ENCODE measurements at regions not wholly inside any gene's neighbourhood (a gene's known extent, or its start where the extent isn't known, plus 50 kb on each side); places are given as distances from the start of the nearest gene placed in this dataset.
"Not testable (repeated sequence)": the region's sequence is repeated elsewhere in the genome, so short reads cannot be mapped to it uniquely, and the experiment has no call there.

DNA sequence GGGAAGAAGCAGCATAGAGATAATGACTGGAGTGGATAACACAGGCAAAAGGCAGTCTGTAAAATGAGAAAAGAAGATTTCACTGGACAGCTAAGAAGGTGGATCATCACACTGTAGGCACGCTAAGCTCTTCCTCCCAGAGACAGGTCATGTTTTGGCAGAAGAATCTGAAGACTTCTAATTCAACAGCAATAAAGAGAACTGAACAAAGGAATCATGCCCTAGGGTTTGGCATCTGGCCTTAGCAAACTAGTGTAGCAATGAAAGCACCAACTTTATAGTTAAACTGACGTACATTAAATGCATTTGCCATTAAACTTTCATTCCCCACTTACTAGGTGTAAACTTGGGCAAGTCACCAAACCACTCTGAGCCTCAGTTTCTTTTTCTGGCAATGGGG lies 84.4 kb upstream of the SEM1 start:
- Histone ChIP-seq H3K4me3 (no peak overlapping the region), H3K4me1 (replicated peaks in 1 of 2) (no peaks in the 10 kb centered on the region), H3K27ac (no peak overlapping the region)
- ATAC-seq (replicated peaks in 6 of 8), result no peak
- WGBS, 10 experiments, result 13 to 100% (median 80%) methylated on average over 1 to 2 of the region's 2 CpGs; no CpG with 5 or more reads in 1 of the 10 experiments
- in situ Hi-C loops (cut with MboI; ENCODE audit: low pct_unique_long_range_greater_than_20kb in 2 of 9, low sequenced_read_pairs in 9 of 9, unreplicated experiment in 9 of 9), result no loop called here

DNA sequence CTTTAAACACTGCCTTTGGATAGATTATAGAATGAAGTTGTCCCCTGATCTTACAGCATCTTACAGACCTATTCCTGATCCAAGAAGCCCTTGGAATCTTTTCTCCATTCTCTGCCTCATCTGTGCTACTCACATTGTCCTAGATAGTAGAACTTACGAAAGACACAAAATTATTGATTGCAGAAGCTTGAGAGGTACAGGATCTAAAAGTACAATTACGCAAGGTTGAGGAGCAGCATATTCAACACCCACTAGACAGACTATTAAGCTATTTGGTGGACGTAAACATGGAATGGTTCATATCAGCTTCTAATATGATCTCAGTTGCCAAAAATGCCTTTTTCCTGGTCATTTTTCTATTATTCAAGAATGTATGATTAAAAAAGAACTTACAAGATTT lies 90.5 kb upstream of the SEM1 start:
- H3K4me3 ChIP-seq, result no peak overlapping the region
- no peaks in the 10 kb centered on the region for H3K4me1 ChIP-seq (replicated peaks in 1 of 2)
- in situ Hi-C loops (cut with MboI; ENCODE audit: low pct_unique_long_range_greater_than_20kb in 2 of 9, low sequenced_read_pairs in 9 of 9, unreplicated experiment in 9 of 9), result no loop called here
- ATAC-seq (replicated peaks in 6 of 8), result no peak
- WGBS, 10 experiments, result 39 to 100% (median 85%) methylated on average over 1 to 3 of the region's 3 CpGs; no CpG with 5 or more reads in 2 of the 10 experiments
- no peak overlapping the region for H3K27ac ChIP-seq

DNA sequence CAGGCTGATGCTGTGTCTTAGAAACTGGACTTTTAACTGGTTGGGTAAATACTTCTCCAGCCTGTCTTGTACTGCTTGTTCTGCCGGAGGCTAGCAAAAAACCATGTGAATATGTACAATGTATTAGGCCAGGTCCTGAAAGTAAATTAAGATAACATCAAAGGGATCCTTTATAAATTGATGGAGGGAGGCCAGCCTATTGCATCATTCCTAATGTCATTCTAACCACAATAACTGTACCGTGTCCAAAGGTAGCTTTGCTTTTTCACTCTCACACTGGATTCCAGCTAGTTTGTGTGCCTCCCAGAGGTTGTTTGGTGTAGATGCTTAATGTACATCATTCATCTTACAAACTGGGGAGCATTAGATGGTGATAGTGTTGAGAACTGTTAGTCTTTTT lies 91.2 kb upstream of the SEM1 start:
- Histone ChIP-seq H3K4me1 (replicated peaks in 1 of 2) (no peaks in the 10 kb centered on the region), H3K27ac (no peak overlapping the region), H3K4me3 (no peak overlapping the region)
- 0 to 94% (median 69%) methylated on average over 1 to 2 of the region's 2 CpGs for WGBS, 10 experiments
- in situ Hi-C loops (cut with MboI; ENCODE audit: low pct_unique_long_range_greater_than_20kb in 2 of 9, low sequenced_read_pairs in 9 of 9, unreplicated experiment in 9 of 9), result no loop called here
- peak in 3 of 8 experiments; percentile 85 to 96 (median 95) for ATAC-seq (replicated peaks in 6 of 8)

DNA sequence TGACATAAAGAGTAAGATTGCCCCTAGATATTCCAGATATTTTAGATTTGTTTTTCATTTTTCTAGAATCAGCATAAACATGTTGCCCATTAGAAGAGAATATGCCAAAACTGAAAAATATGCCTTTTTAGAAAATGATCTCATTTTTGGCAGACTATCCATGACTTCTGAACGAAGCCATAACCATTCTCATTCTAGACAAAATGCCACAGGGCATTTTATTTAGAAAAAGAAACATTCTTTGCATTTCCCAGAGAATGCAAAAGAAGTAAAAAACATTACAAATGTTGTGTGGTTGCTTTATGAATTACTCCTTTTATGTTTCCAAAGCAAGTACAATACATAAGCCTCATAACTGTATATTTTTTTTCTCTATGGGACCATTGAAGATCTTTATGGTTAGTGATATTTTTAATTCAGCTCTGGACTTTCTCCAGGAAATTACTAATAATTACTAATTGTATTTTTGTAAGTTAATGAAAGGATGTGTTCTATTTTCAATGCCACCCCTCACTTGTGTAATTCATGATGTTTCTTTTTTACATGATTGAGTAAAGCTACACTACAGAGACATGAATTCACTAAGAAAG lies 109.6 kb upstream of the SEM1 start:
- WGBS, 10 experiments, result 0 to 83% (median 0%) methylated on average over 1 of the region's 1 CpG; no CpG with 5 or more reads in 3 of the 10 experiments
- no peak overlapping the region for H3K4me3 ChIP-seq
- H3K4me1 ChIP-seq (replicated peaks in 1 of 2), result no peaks in the 10 kb centered on the region
- H3K27ac ChIP-seq, result no peak overlapping the region
- ATAC-seq (replicated peaks in 6 of 8), result peak in 3 of 8 experiments; percentile 8 to 31 (median 8)
- in situ Hi-C loops (cut with MboI; ENCODE audit: low pct_unique_long_range_greater_than_20kb in 2 of 9, low sequenced_read_pairs in 9 of 9, unreplicated experiment in 9 of 9), result no loop called here

DNA sequence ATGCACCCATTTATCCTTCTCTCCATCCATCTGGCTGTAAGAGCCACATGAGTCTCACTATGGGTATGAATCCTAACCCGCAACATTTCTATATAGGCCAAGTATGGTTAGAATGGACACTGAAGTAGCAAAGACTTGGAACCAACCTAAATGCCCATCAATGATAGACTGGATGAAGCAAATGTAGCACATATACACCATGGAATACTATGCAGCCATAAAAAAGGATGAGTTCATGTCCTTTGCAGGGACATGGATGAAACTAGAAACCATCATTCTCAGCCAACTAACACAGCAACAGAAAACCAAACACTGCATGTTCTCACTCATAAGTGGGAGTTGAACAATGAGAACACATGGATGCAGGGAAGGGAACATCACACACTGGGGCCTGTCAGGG lies 111.5 kb upstream of the SEM1 start:
- H3K27ac ChIP-seq; in situ Hi-C loops (cut with MboI; ENCODE audit: low pct_unique_long_range_greater_than_20kb in 2 of 9, low sequenced_read_pairs in 9 of 9, unreplicated experiment in 9 of 9); H3K4me3 ChIP-seq; H3K4me1 ChIP-seq (replicated peaks in 1 of 2); ATAC-seq (replicated peaks in 6 of 8): not testable (repeated sequence)
- 80 to 100% (median 90%) methylated on average over 1 of the region's 1 CpG; no CpG with 5 or more reads in 6 of the 10 experiments for WGBS, 10 experiments

DNA sequence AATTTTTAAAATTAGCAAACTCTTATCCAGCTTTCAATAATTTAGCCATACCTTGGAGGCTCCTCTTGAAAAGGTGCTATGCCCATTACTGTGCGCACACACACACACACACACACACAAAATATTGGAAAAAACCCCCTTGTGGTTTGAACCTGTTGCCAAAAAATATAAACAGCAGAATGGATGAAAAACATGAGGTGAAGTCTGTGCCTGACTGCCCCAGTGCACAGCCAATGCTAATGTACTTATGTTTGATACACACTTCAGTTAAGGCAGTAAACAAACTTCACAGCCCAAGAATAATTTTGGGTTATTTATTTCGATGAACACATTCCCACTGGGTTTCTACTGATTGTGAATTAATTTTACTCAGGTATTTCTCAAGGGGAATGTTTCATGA lies 113.2 kb upstream of the SEM1 start:
- no peaks in the 10 kb centered on the region for H3K4me1 ChIP-seq (replicated peaks in 1 of 2)
- 0 to 88% (median 66%) methylated on average over 1 to 2 of the region's 2 CpGs for WGBS, 10 experiments
- H3K4me3 ChIP-seq, result no peak overlapping the region
- peak in 3 of 8 experiments; percentile 25 to 57 (median 41) for ATAC-seq (replicated peaks in 6 of 8)
- no peak overlapping the region for H3K27ac ChIP-seq
- in situ Hi-C loops (cut with MboI; ENCODE audit: low pct_unique_long_range_greater_than_20kb in 2 of 9, low sequenced_read_pairs in 9 of 9, unreplicated experiment in 9 of 9), result no loop called here

DNA sequence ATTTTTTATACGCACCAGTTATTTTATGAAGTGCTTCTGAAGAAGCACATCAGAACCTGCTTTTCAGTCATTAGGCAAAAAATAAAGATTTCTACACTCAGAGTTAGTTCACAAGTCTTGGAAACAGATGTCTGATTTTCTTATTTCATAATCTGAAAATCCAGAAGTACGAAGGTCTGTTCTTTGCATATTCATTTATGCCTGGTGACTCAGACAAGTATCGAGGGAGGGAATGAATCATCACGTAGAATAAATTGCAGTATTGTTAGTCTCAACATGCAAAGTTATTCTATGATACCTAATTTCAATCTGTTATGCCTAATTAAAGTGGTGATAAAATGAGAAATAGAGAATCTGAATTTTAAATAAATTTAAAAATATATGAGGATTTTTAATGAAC lies 113.6 kb upstream of the SEM1 start:
- H3K4me1 ChIP-seq (replicated peaks in 1 of 2), result no peaks in the 10 kb centered on the region
- no peak overlapping the region for H3K4me3 ChIP-seq
- 0 to 90% (median 46%) methylated on average over 2 to 4 of the region's 4 CpGs; no CpG with 5 or more reads in 1 of the 10 experiments for WGBS, 10 experiments
- in situ Hi-C loops (cut with MboI; ENCODE audit: low pct_unique_long_range_greater_than_20kb in 2 of 9, low sequenced_read_pairs in 9 of 9, unreplicated experiment in 9 of 9), result no loop called here
- H3K27ac ChIP-seq, result no peak overlapping the region
- ATAC-seq (replicated peaks in 6 of 8), result peak in 4 of 8 experiments; percentile 33 to 95 (median 92)

DNA sequence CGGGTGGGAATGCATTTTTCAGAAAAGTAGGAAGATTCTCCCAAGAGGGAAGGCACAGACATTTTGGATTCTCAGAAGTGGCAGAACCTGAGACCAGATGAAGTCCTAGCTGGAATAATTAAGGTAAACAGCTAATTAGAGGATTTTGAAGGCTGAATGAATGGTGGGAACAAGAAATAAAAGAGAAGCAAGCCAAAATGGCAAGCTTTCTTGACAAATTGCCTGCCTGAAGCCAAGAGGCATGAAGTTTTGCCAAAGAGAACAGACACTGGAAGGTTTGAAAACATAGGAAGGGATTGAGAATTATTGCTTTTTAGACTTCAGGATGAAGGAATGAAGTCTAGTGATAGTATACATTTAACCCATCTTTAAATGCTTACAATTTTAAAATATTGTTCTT lies 115.0 kb upstream of the SEM1 start:
- no peak overlapping the region for H3K4me3 ChIP-seq
- no peaks in the 10 kb centered on the region for H3K4me1 ChIP-seq (replicated peaks in 1 of 2)
- WGBS, 10 experiments, result 0 to 80% (median 67%) methylated on average over 1 of the region's 1 CpG; no CpG with 5 or more reads in 4 of the 10 experiments
- H3K27ac ChIP-seq, result no peak overlapping the region
- in situ Hi-C loops (cut with MboI; ENCODE audit: low pct_unique_long_range_greater_than_20kb in 2 of 9, low sequenced_read_pairs in 9 of 9, unreplicated experiment in 9 of 9), result no loop called here
- ATAC-seq (replicated peaks in 6 of 8), result no peak

DNA sequence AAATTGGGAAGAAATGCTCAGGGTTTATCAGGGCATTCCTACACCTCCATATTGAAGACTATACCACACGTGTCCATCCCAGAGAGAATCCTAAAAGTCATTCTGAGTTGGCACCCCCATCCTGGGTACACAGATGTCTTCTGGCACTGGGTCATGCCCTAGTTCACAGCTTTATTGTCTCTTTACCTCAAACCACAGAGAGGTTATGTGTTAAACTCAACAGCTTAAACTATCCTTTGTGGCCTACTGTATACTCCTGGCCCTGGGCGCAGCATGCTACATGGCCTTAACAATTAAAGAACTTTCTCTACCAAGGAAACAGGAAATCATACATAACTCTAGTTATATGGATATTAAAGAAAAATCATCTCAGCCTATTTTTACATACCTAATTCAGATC lies 115.6 kb upstream of the SEM1 start:
- Histone ChIP-seq H3K4me3 (no peak overlapping the region), H3K27ac (no peak overlapping the region), H3K4me1 (replicated peaks in 1 of 2) (no peaks in the 10 kb centered on the region)
- 75 to 100% (median 100%) methylated on average over 1 to 2 of the region's 2 CpGs; no CpG with 5 or more reads in 2 of the 10 experiments for WGBS, 10 experiments
- in situ Hi-C loops (cut with MboI; ENCODE audit: low pct_unique_long_range_greater_than_20kb in 2 of 9, low sequenced_read_pairs in 9 of 9, unreplicated experiment in 9 of 9), result no loop called here
- ATAC-seq (replicated peaks in 6 of 8), result no peak

DNA sequence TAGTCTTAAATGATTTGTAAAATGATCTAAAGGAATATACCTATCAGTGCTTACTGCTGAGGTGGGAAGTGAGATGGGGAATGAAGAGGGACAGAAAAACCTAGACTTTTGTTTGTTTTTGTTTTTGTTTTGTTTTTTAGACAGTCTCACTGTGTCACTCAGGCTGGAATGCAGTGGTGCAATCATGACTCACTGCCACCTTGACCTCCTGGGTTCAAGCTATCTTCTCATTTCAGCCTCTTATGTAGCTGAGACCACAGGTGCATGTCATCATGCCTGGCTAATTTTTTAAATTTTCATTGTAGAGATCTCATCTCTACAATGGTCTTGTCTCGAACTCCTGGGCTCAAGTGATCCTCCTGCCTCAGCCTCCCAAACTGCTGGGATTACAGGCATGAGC lies 116.4 kb upstream of the SEM1 start:
- in situ Hi-C loops (cut with MboI; ENCODE audit: low pct_unique_long_range_greater_than_20kb in 2 of 9, low sequenced_read_pairs in 9 of 9, unreplicated experiment in 9 of 9), result no loop called here
- H3K27ac ChIP-seq, result no peak overlapping the region
- WGBS, 10 experiments, result 20 to 83% (median 46%) methylated on average over 1 of the region's 1 CpG; no CpG with 5 or more reads in 6 of the 10 experiments
- H3K4me1 ChIP-seq (replicated peaks in 1 of 2), result no peaks in the 10 kb centered on the region
- H3K4me3 ChIP-seq, result no peak overlapping the region
- ATAC-seq (replicated peaks in 6 of 8), result no peak

DNA sequence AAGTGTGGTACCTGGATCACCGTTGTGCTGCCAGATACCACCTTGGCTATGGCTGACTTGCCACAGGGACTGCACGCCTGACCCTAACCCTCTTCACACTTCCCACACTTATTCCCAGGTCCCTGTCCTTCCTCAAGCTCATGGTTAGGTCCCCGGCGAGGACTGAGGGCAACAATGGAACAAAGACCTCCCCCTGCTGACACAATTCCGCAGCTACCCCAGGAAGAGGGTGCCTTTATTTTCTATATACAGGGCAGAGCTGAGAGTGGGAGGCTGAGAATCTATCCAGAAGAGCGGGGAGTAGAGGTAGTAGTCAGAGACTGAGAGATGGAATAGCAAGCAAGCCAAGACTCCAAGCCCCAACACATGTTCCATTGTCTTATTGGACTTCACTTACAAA lies 118.1 kb upstream of the SEM1 start:
- Histone ChIP-seq H3K4me3 (no peak overlapping the region), H3K4me1 (replicated peaks in 1 of 2) (peaks cover 3 to 5% of the 10 kb centered on the region in 2 donors), H3K27ac (no peak overlapping the region)
- in situ Hi-C loops (cut with MboI; ENCODE audit: low pct_unique_long_range_greater_than_20kb in 2 of 9, low sequenced_read_pairs in 9 of 9, unreplicated experiment in 9 of 9), result no loop called here
- ATAC-seq (replicated peaks in 6 of 8), result no peak
- 40 to 100% (median 80%) methylated on average over 1 to 4 of the region's 6 CpGs; no CpG with 5 or more reads in 3 of the 10 experiments for WGBS, 10 experiments

DNA sequence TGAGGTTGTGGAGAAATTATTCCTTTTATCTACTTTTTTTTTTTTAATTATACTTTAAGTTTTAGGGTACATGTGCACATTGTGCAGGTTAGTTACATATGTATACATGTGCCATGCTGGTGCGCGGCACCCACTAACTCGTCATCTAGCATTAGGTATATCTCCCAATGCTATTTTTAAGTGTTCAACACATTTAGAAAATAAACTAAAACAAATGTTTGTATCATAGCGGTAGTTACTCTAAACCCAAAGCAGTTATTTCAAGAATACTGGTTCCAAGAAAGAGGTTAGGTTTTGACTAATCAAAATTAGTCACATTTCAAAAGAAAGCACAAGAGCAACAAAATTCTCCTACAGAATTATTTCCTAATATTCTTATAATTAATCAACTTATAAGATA lies 119.5 kb upstream of the SEM1 start:
- ATAC-seq (replicated peaks in 6 of 8); H3K27ac ChIP-seq; H3K4me3 ChIP-seq; in situ Hi-C loops (cut with MboI; ENCODE audit: low pct_unique_long_range_greater_than_20kb in 2 of 9, low sequenced_read_pairs in 9 of 9, unreplicated experiment in 9 of 9): not testable (repeated sequence)
- WGBS, 10 experiments, result 60 to 100% (median 94%) methylated on average over 1 to 4 of the region's 4 CpGs; no CpG with 5 or more reads in 1 of the 10 experiments
- peaks cover 13 to 17% of the 10 kb centered on the region in 2 donors for H3K4me1 ChIP-seq (replicated peaks in 1 of 2)

DNA sequence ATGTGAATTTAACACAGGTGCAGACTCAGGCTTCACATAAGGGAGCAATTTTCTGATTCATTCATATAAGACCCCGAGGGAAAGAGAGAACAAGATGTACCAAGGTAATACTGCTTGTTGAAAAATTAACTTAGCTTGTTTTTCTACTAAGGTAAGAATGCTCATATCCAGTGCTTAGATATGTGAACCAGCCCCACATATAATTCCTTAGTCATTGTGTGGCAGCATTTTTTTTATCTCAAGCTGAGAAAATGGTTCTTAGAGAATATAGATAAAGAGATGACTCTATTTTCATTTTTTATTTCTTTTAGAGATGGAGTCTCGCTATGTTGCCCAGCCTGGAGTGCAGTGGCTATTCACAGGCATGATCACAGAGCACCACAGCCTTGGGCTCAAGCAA lies 121.8 kb upstream of the SEM1 start:
- Histone ChIP-seq H3K4me3 (no peak overlapping the region), H3K27ac (no peak overlapping the region), H3K4me1 (replicated peaks in 1 of 2) (peaks cover 16 to 18% of the 10 kb centered on the region in 2 donors)
- in situ Hi-C loops (cut with MboI; ENCODE audit: low pct_unique_long_range_greater_than_20kb in 2 of 9, low sequenced_read_pairs in 9 of 9, unreplicated experiment in 9 of 9), result no loop called here
- no peak for ATAC-seq (replicated peaks in 6 of 8)
- 28 to 100% (median 76%) methylated on average over 1 to 2 of the region's 2 CpGs; no CpG with 5 or more reads in 2 of the 10 experiments for WGBS, 10 experiments

DNA sequence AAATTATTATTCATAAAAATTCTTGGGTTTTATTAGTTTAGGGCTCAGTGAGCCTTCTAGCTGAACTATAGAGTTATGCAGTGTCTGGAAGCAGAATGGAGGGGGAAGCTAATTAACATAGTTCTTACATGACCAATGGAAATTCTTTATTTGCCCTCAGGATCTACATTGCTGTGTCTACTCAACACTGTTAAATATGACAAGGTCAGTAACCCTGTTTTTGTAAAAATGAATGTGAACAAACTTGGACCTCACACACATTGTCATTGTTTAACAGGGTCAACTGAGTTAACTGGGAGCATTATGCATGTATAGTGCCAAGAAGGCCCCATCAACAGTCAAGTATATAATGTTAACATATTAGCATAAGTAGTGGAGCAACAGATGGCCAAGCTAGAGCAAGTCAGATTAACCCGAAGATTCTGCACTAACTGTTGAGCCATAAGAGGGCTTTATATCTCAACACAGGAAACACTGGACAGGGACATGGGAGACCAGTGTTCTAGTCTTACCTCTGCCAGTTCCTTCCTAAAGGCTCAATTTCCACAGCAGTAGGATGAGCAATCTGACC lies 122.5 kb upstream of the SEM1 start:
- Histone ChIP-seq H3K4me3 (no peak overlapping the region), H3K4me1 (replicated peaks in 1 of 2) (peaks cover 16 to 18% of the 10 kb centered on the region in 2 donors), H3K27ac (no peak overlapping the region)
- peak in 4 of 8 experiments; percentile 36 to 98 (median 61) for ATAC-seq (replicated peaks in 6 of 8)
- in situ Hi-C loops (cut with MboI; ENCODE audit: low pct_unique_long_range_greater_than_20kb in 2 of 9, low sequenced_read_pairs in 9 of 9, unreplicated experiment in 9 of 9), result no loop called here
- WGBS, 10 experiments, result 0 to 83% (median 68%) methylated on average over 1 of the region's 1 CpG; no CpG with 5 or more reads in 4 of the 10 experiments
